HepG2 (cell line): ENCODE measurements at regions not wholly inside any gene's neighbourhood (a gene's known extent, or its start where the extent isn't known, plus 50 kb on each side); places are given as distances from the start of the nearest gene placed in this dataset.

Experiments
- ARHGAP35 ChIP-seq: sonication (generic); formaldehyde crosslinking; IDR thresholded peaks from 2 replicates; pipeline ENCODE4 v1.9.0; 2022; ENCODE audit warnings: mild to moderate bottlenecking, inconsistent platforms, moderate library complexity, missing genetic modification reagents, borderline replicate concordance
- CEBPB ChIP-seq: IDR thresholded peaks from 2 replicates; pipeline ENCODE4 v1.6.1; 2011; ENCODE audit warnings: low read depth, low read length, improper control_type of control experiment, borderline replicate concordance
- ELF1 ChIP-seq: sonication (generic); formaldehyde crosslinking; IDR thresholded peaks from 2 replicates; pipeline ENCODE4 v1.4.0; 2020; ENCODE audit warnings: missing genetic modification reagents
- ETV5 ChIP-seq: IDR thresholded peaks from 2 replicates; pipeline ENCODE4 v1.6.1; 2018; ENCODE audit warnings: missing biosample characterization, missing genetic modification reagents, inconsistent platforms, borderline replicate concordance
- KMT2A ChIP-seq: sonication (generic); formaldehyde crosslinking; IDR thresholded peaks from 2 replicates; pipeline ENCODE4 v1.4.0; 2020; ENCODE audit warnings: missing genetic modification reagents
- MAF1 ChIP-seq: sonication (generic); formaldehyde crosslinking; IDR thresholded peaks from 2 replicates; pipeline ENCODE4 v1.5.0; 2020; ENCODE audit warnings: missing genetic modification reagents, borderline replicate concordance
- MAZ ChIP-seq, 2 experiments: sonication (generic) in 1 of 2; formaldehyde crosslinking in 1 of 2; IDR thresholded peaks; 2 replicates each; pipeline versions ENCODE4 v1.5.0 to v1.6.1; 2012 to 2020; ENCODE audit warnings: low read depth in 2 of 2, mild to moderate bottlenecking in 2 of 2, borderline replicate concordance in 1 of 2, improper control_type of control experiment in 1 of 2, low read length in 1 of 2, missing genetic modification reagents in 1 of 2, moderate library complexity in 1 of 2
- MEIS1 ChIP-seq: sonication (generic); formaldehyde crosslinking; IDR thresholded peaks from 2 replicates; pipeline ENCODE4 v1.9.0; 2021; ENCODE audit warnings: mild to moderate bottlenecking, missing genetic modification reagents, moderate library complexity, borderline replicate concordance
- MIXL1 ChIP-seq: IDR thresholded peaks from 2 replicates; pipeline ENCODE4 v1.6.1; 2016
- PHF20 ChIP-seq: sonication (generic); formaldehyde crosslinking; IDR thresholded peaks from 2 replicates; pipeline ENCODE4 v1.5.0; 2020; ENCODE audit warnings: mild to moderate bottlenecking, missing genetic modification reagents
- RFX3 ChIP-seq: IDR thresholded peaks from 2 replicates; pipeline ENCODE4 v1.6.1; 2016; ENCODE audit warnings: missing biosample characterization, missing genetic modification reagents
- SMYD3 ChIP-seq: sonication (generic); formaldehyde crosslinking; IDR thresholded peaks from 2 replicates; pipeline ENCODE4 v1.8.1; 2023; ENCODE audit warnings: mild to moderate bottlenecking, missing genetic modification reagents
- SRSF4 ChIP-seq: fragments of 200-400 bp; formaldehyde crosslinking; IDR thresholded peaks from one replicate; pipeline ENCODE4 v1.6.1; 2018; ENCODE audit warnings: mild to moderate bottlenecking, low read depth, low read length, moderate library complexity; ENCODE audit not compliant: poor library complexity, severe bottlenecking
- TBX3 ChIP-seq: fragments of 450-650 bp; IDR thresholded peaks from 2 replicates; pipeline ENCODE4 v1.6.1; 2017; ENCODE audit warnings: antibody characterized with exemption, mild to moderate bottlenecking, inconsistent platforms, borderline replicate concordance
- TOE1 ChIP-seq: sonication (generic); formaldehyde crosslinking; IDR thresholded peaks from 2 replicates; pipeline ENCODE4 v1.4.0; 2020; ENCODE audit warnings: mild to moderate bottlenecking, missing genetic modification reagents
- TRIM24 ChIP-seq: sonication (generic); formaldehyde crosslinking; IDR thresholded peaks from 2 replicates; pipeline ENCODE4 v1.8.0; 2022; ENCODE audit warnings: mild to moderate bottlenecking, missing genetic modification reagents
- TSC22D2 ChIP-seq: sonication (generic); formaldehyde crosslinking; IDR thresholded peaks from 2 replicates; pipeline ENCODE4 v1.5.1; 2020; ENCODE audit warnings: missing genetic modification reagents, mild to moderate bottlenecking, borderline replicate concordance
- ZNF256 ChIP-seq: sonication (generic); formaldehyde crosslinking; conservative IDR thresholded peaks from 2 replicates; pipeline ENCODE4 v1.4.0; 2020; ENCODE audit warnings: missing genetic modification reagents
- ZNF543 ChIP-seq: sonication (generic); formaldehyde crosslinking; IDR thresholded peaks from 2 replicates; pipeline ENCODE4 v1.4.0; 2020; ENCODE audit warnings: mild to moderate bottlenecking, missing genetic modification reagents
- ZNF557 ChIP-seq: sonication (generic); formaldehyde crosslinking; IDR thresholded peaks from 2 replicates; pipeline ENCODE4 v1.4.0; 2020; ENCODE audit warnings: missing genetic modification reagents
- ZNF775 ChIP-seq: sonication (generic); formaldehyde crosslinking; IDR thresholded peaks from 2 replicates; pipeline ENCODE4 v1.4.0; 2020; ENCODE audit warnings: missing genetic modification reagents, mild to moderate bottlenecking, moderate library complexity, borderline replicate concordance
- ZNF83 ChIP-seq: sonication (generic); formaldehyde crosslinking; IDR thresholded peaks from 2 replicates; pipeline ENCODE4 v1.4.0; 2020; ENCODE audit warnings: missing genetic modification reagents, mild to moderate bottlenecking, borderline replicate concordance
- ZNF883 ChIP-seq: sonication (generic); formaldehyde crosslinking; IDR thresholded peaks from 2 replicates; pipeline ENCODE4 v1.5.1; 2020; ENCODE audit warnings: mild to moderate bottlenecking, missing genetic modification reagents; ENCODE audit errors: not compliant biosample characterization
- ZSCAN12 ChIP-seq: sonication (generic); formaldehyde crosslinking; IDR thresholded peaks from 2 replicates; pipeline ENCODE4 v1.9.0; 2021; ENCODE audit warnings: mild to moderate bottlenecking, missing genetic modification reagents
- TF ChIP-seq, protein P1 (sequence below): sonication (generic); formaldehyde crosslinking; IDR thresholded peaks from 2 replicates; pipeline ENCODE4 v1.4.0; 2020; ENCODE audit warnings: mild to moderate bottlenecking, missing genetic modification reagents, borderline replicate concordance
- TF ChIP-seq, protein P2 (sequence below): sonication (generic); formaldehyde crosslinking; IDR thresholded peaks from 2 replicates; pipeline ENCODE4 v1.4.0; 2020; ENCODE audit warnings: low read depth, mild to moderate bottlenecking, missing genetic modification reagents
- TF ChIP-seq, protein P3 (sequence below): IDR thresholded peaks from 2 replicates; pipeline ENCODE4 v1.6.1; 2016; ENCODE audit warnings: control low read depth

- TF ChIP-seq, protein P1, sequence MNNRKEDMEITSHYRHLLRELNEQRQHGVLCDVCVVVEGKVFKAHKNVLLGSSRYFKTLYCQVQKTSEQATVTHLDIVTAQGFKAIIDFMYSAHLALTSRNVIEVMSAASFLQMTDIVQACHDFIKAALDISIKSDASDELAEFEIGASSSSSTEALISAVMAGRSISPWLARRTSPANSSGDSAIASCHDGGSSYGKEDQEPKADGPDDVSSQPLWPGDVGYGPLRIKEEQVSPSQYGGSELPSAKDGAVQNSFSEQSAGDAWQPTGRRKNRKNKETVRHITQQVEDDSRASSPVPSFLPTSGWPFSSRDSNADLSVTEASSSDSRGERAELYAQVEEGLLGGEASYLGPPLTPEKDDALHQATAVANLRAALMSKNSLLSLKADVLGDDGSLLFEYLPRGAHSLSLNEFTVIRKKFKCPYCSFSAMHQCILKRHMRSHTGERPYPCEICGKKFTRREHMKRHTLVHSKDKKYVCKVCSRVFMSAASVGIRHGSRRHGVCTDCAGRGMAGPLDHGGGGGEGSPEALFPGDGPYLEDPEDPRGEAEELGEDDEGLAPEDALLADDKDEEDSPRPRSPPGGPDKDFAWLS (CRISPR knock-in tag): no peak
- TF ChIP-seq TSC22D2 (CRISPR knock-in tag) (no peak), TOE1 (CRISPR knock-in tag) (no peak), ZNF775 (CRISPR knock-in tag) (no peak), KMT2A (CRISPR knock-in tag) (peak; percentile 35), ELF1 (CRISPR knock-in tag) (peak; percentile 45), SMYD3 (CRISPR knock-in tag) (0 out of 2 replicates have a peak, but pooled peaks have one; percentile 17), ZNF83 (CRISPR knock-in tag) (no peak), CEBPB (no peak; the same call in 1 of the 2 replicates), ZNF256 (CRISPR knock-in tag) (no peak), ZNF883 (CRISPR knock-in tag) (no peak), RFX3 (CRISPR knock-in tag) (no peak), TRIM24 (CRISPR knock-in tag) (no peak), ZNF543 (CRISPR knock-in tag) (no peak), SRSF4 (no peak), ZSCAN12 (CRISPR knock-in tag) (no peak), ARHGAP35 (CRISPR knock-in tag) (no peak; the same call in 1 of the 2 replicates), ETV5 (CRISPR knock-in tag) (peak; percentile 75), ZNF557 (CRISPR knock-in tag) (no peak), MIXL1 (CRISPR knock-in tag) (peak; percentile 75), MAZ (IDR thresholded peaks at IDR 0.05; ENCODE audit: borderline replicate concordance, low read depth, low read length) (peak; percentile 81), MAZ (CRISPR knock-in tag; IDR thresholded peaks at IDR 0.05; ENCODE audit: low read depth) (no peak), TBX3 (no peak), MAF1 (no peak), MEIS1 (CRISPR knock-in tag) (peak; percentile 36; the same call in 1 of the 2 replicates), PHF20 (CRISPR knock-in tag) (no peak)
- TF ChIP-seq, protein P2, sequence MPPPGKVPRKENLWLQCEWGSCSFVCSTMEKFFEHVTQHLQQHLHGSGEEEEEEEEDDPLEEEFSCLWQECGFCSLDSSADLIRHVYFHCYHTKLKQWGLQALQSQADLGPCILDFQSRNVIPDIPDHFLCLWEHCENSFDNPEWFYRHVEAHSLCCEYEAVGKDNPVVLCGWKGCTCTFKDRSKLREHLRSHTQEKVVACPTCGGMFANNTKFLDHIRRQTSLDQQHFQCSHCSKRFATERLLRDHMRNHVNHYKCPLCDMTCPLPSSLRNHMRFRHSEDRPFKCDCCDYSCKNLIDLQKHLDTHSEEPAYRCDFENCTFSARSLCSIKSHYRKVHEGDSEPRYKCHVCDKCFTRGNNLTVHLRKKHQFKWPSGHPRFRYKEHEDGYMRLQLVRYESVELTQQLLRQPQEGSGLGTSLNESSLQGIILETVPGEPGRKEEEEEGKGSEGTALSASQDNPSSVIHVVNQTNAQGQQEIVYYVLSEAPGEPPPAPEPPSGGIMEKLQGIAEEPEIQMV (CRISPR knock-in tag): peak; percentile 32; the same call in 1 of the 2 replicates
- TF ChIP-seq, protein P3, sequence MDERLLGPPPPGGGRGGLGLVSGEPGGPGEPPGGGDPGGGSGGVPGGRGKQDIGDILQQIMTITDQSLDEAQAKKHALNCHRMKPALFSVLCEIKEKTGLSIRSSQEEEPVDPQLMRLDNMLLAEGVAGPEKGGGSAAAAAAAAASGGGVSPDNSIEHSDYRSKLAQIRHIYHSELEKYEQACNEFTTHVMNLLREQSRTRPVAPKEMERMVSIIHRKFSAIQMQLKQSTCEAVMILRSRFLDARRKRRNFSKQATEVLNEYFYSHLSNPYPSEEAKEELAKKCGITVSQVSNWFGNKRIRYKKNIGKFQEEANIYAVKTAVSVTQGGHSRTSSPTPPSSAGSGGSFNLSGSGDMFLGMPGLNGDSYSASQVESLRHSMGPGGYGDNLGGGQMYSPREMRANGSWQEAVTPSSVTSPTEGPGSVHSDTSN (CRISPR knock-in tag): no peak
Observed at GRCh38 chr15:67945951-67946700, 106.3 kb upstream of the RNU6-1 start (continued).
